Uterus (tissue), 2 donors: ENCODE measurements at regions not wholly inside any gene's neighbourhood (a gene's known extent, or its start where the extent isn't known, plus 50 kb on each side); places are given as distances from the start of the nearest gene placed in this dataset.

Experiments used
- POLR2A ChIP-seq, 2 donors: fragments of 450-650 bp; IDR thresholded peaks; one replicate each; pipeline ENCODE4 v1.6.1; 2016; ENCODE audit warnings: antibody characterized with exemption in 2 of 2, mild to moderate bottlenecking in 1 of 2, moderate library complexity in 1 of 2
- TF ChIP-seq, protein P1 (sequence below), 4 experiments: fragments of 200-600 bp in 2 of 4; fragments of 450-650 bp in 2 of 4; sonication (generic) in 2 of 4; IDR thresholded peaks; one replicate each; pipeline ENCODE4 v1.5.1; 2016 to 2019; ENCODE audit warnings: antibody characterized with exemption in 4 of 4, mild to moderate bottlenecking in 2 of 4, moderate library complexity in 1 of 4

DNA sequence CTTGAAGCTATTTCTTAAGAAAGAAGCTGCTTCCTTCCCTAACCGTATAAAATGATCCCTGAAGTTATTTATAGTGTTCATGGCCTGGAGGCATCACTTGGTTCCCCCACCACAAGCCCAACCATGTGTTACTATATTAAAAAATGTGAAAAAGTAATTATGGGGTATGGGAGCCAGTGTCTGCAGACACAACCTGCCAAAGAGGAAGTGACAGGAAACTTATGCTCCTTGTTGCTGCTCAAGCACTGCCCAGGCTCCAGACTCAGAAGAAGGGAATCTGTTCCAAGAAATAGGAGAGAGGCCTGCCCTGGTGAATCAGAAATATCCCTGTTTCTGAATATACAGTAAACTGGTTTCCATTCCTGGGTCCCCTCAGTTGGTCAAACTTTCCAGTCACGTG lies 217.2 kb upstream of the BMP4 start:
- TF ChIP-seq, protein P1, sequence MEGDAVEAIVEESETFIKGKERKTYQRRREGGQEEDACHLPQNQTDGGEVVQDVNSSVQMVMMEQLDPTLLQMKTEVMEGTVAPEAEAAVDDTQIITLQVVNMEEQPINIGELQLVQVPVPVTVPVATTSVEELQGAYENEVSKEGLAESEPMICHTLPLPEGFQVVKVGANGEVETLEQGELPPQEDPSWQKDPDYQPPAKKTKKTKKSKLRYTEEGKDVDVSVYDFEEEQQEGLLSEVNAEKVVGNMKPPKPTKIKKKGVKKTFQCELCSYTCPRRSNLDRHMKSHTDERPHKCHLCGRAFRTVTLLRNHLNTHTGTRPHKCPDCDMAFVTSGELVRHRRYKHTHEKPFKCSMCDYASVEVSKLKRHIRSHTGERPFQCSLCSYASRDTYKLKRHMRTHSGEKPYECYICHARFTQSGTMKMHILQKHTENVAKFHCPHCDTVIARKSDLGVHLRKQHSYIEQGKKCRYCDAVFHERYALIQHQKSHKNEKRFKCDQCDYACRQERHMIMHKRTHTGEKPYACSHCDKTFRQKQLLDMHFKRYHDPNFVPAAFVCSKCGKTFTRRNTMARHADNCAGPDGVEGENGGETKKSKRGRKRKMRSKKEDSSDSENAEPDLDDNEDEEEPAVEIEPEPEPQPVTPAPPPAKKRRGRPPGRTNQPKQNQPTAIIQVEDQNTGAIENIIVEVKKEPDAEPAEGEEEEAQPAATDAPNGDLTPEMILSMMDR (IDR thresholded peaks at IDR 0.05) = no peak
- TF ChIP-seq POLR2A (IDR thresholded peaks at IDR 0.05) = no peak
